NCI-H2029 treated with DMSO at 0.1 percent for 48 hours (cell line): ENCODE measurements at regions not wholly inside any gene's neighbourhood (a gene's known extent, or its start where the extent isn't known, plus 50 kb on each side); places are given as distances from the start of the nearest gene placed in this dataset.
A peak's percentile ranks its signal among the peaks of the same experiment; 100 is the strongest.

ENCODE experiments used
- DNase-seq: peaks from one replicate; lab custom pipeline; 2025; lab: John Stamatoyannopoulos, UW

DNA sequence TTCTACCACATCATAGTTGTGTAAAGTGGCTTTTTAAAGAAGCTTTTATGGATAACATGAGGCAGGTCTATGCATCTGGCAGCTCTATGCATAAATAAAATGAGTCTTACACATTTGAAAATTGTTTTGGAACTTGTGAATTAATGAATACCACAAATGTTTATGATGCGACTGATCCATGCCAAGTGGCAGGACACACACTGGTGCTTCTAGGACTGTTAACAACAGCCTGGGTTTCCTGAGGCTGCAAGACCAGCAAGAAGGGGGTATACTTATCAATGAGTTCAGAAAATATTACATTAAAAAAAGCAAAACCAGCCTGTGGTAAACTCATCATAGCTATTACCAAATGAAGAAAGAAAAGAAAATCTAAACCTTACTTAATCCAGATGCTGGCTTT, 212.9 kb upstream of the PDE10A start:
- DNase-seq: no peak

- DNase-seq: no peak
Observed at GRCh38 chr6:165873976-165874375, 210.9 kb upstream of the PDE10A start.

GRCh38 chr6:165872811-165873210, 209.8 kb upstream of the PDE10A start:
- no peak for DNase-seq

DNA sequence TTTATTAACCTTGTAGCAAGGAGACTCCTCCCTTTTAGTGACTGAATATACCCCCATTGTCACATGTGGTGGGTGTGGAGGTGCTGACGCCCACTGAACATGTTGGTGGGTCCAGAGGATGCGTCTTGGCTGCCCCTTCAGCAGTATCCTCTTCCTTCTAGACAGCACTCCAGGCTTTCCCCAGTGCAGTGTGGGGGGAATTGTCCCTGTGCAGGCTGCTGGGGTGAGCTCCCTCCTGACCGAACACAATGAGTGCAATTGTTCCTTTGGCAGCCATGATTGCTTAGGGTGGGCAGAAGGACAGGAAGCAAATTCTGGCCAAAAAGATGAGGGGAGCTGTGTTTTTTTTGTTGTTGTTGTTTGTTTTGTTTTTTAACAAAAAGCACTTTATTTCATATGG, 209.3 kb upstream of the PDE10A start:
- no peak for DNase-seq

DNA sequence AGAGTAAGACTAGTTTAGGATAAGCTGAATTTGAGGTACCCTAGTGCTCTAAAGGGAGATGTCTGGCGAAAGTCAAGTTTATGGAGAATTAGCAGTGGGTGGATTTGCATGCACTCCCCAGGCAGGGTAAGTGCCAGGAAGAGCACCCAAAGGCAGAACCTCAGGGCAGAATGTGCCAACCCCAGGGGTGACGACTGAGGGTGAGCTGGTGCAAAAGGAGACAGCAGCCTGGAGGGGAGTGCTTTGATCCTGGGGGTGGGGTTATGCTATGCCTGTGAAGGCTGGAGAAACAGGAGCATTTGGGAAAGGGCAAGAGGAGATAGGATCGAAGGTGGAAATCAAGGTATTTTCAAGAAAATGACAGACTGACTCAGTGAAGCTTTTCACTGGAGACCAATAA, 208.5 kb upstream of the PDE10A start:
- no peak for DNase-seq

- no peak for DNase-seq
Observed at GRCh38 chr6:165869526-165869925, 206.5 kb upstream of the PDE10A start.

GRCh38 chr6:165864925-165865324, 201.9 kb upstream of the PDE10A start:
- DNase-seq: no peak

DNA sequence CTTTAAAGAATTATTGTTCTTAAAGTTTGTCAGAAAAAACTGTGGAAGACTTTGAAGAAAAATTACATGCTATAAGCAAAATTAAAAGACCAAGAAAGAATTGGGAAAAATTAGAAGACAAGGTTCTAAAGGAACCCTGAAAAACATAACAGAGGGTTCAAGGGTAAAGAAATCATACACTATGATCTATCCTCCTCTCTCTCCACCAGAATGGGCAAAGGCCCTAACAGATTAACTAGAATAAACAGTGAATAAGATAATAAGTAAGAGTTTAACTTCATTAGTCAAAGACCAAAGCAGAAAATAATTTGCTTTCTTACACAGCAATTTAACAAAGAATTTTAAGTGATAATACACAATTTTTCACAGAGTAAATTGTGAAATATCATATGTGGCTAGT, 201.2 kb upstream of the PDE10A start:
- DNase-seq: no peak

- DNase-seq: no peak
Observed at GRCh38 chr6:165863801-165864200, 200.8 kb upstream of the PDE10A start.

DNA sequence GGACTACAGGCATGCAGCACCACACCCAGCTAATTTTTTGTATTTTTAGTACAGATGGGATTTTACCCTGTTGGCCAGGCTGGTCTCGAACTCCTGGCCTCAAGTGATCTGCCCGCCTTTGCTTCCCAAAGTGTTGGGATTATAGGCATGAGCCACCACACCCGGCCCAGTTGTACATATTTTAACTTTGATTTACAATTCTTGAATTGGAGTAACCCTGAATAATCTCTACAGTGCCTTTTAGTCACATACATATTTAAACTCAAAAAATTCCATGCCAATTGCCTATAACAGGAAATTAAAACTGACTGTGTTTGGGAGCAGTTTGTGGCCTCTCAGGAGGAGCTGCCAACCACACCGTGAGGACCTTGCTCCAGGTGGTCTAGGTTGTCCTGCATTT, 199.8 kb upstream of the PDE10A start:
- no peak for DNase-seq

- no peak for DNase-seq
Observed at GRCh38 chr6:165861226-165861625, 198.2 kb upstream of the PDE10A start.

DNA sequence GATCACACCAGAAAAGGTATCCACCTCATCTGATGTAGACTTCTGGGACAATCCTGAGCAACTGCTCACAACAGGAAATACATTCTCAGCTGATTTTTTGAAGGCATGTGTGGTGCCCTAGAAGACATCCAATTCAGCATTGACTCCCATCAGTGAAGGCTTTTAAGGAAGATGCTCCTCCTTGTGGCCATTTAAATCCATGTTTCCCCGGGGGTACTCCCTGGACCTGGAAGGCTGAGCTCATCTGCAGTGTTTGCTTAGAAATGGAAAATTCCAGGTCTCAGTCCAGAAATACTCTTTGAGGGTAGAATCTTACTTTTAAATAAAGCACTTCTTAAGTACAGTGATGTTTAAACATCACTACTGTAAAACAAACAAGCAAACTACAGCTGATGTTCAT, 195.5 kb upstream of the PDE10A start:
- DNase-seq: no peak

DNA sequence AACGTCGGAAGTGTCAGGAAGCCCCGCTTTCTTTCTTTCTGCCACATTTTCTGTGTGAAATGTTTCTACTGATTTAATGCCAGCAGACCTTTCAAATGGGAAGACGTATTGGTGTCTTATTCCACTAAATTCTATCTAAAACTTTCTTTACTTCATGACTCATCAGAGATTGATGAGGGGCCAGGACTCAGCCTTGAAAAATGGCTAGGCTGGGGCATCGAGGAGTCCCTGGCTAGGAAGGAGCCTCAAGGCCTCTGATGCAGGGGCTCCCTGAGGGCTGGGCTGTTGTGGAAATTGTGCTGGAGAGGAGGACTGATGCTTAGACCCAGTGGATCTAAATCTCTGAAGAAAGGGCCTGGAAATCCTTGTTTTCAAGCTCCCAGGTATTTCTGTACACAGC, 192.8 kb upstream of the PDE10A start:
- no peak for DNase-seq

- DNase-seq: no peak
Observed at GRCh38 chr6:165854863-165855593, 192.0 kb upstream of the PDE10A start.

DNA sequence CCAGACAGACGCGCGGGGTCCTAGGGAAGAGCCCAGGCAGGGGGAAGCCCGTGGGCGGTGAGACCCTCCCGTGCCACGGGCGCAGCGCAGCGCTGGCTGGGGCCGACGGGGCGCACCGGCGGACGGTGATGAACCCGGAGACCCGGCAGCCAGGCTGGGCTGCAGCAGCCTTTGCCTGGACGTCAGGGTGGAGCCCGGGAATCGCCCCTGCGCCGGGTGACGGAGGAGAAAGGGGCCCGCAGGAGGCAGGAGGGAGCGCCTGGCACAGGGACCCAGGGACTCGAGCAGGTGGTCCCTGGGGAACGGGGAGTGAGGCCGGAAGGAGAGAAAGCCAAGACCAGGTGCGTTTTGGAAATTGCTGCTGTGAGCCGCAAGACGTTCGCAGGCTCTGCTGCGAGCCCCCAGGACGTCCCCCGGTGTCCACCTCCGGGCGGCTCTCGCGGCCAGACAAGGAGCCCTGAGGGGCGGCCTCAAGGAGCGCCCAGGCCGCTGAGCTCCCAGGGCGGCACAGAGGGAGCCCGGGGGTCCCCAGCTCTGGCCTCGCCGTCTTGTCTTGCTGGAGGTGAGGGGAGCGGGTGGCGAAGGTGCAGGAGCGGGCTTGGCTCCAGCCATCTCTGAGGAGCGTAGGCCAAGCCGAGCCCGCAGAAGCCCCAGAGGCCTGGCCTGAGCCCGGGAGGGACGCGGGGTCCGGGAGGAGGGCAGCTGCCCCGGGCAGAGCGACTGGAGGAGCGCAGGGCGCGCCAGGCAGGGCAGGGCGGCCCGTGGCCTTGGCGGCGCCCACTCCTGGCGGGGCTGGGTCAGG, 191.2 kb upstream of the PDE10A start:
- DNase-seq: no peak

GRCh38 chr6:165852676-165853075, 189.6 kb upstream of the PDE10A start:
- DNase-seq: no peak

DNA sequence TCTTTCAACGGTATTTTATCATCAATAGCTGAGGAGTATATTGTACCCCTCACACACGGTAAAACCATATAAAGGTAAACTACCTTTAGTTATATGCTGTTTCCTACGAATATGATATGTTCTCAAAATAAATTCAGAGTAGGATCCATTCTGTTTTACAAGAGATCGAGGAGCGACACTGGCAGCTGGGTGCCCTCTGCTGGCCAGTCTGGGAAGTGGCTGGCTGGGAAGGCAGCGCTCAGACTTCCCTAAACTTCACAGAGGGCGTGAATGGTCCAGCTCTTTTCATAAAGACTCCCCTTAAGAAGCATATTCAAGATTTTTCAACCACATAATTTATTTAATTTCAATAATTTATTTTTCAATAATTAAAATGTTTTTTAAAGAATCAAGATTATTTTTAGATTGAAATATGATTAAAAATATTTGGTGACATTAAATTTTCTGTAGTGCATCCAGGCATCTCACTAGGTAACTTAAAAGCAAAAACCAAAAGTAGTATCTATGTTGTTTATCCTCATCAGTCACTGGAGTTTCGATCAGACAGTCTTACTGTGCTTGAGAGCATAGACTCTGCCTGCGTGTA, 187.5 kb upstream of the PDE10A start:
- peak; percentile 67 for DNase-seq

- DNase-seq: no peak
Observed at GRCh38 chr6:165849534-165850430, 186.7 kb upstream of the PDE10A start.

- DNase-seq: no peak
Observed at GRCh38 chr6:165848086-165848426, 185.0 kb upstream of the PDE10A start.

GRCh38 chr6:165847407-165848085, 184.5 kb upstream of the PDE10A start:
- DNase-seq: no peak

- peak; percentile 36 for DNase-seq
Observed at GRCh38 chr6:165846123-165846966, 183.3 kb upstream of the PDE10A start.
